Upper lobe of left lung (tissue), 6 donors: ENCODE measurements at regions not wholly inside any gene's neighbourhood (a gene's known extent, or its start where the extent isn't known, plus 50 kb on each side); places are given as distances from the start of the nearest gene placed in this dataset.

ENCODE experiments used
- ATAC-seq, 2 donors: fragments of 200-7000 bp; cut with Tn5 transposase; one replicate each; pipeline ENCODE4 v1.9.1; 2022; ENCODE audit warnings: mild to moderate bottlenecking in 2 of 2, moderate library complexity in 2 of 2; ENCODE audit not compliant: low FRiP score in 2 of 2
- DNase-seq, 2 donors: peaks; one replicate each; pipeline ENCODE4 v3.0.0-alpha.2; 2019 to 2020
- H3K27ac ChIP-seq, 4 donors: fragments of 200-600 bp; sonication (generic); one replicate each; pipeline ENCODE4 v1.5.1; 2016 to 2019
- H3K27me3 ChIP-seq, 4 donors: fragments of 200-600 bp; sonication (generic); one replicate each; pipeline ENCODE4 v1.5.1; 2017 to 2019
- H3K36me3 ChIP-seq, 4 donors: fragments of 200-600 bp; sonication (generic); one replicate each; pipeline ENCODE4 v1.5.1; 2016 to 2019
- H3K4me1 ChIP-seq, 4 donors: fragments of 200-600 bp; sonication (generic); one replicate each; pipeline ENCODE4 v1.5.1; 2018 to 2019
- H3K4me3 ChIP-seq, 4 donors: fragments of 200-600 bp; sonication (generic); one replicate each; pipeline ENCODE4 v1.5.1; 2017 to 2019; ENCODE audit warnings: mild to moderate bottlenecking in 2 of 4, moderate library complexity in 1 of 4
- H3K9me3 ChIP-seq, 4 donors: fragments of 200-600 bp; sonication (generic); one replicate each; pipeline ENCODE4 v1.5.1; 2018 to 2019
- CTCF ChIP-seq, 6 experiments: fragments of 450-650 bp in 4 of 6; fragments of 200-600 bp in 2 of 6; sonication (generic) in 2 of 6; IDR thresholded peaks; one replicate each; pipeline ENCODE4 v1.5.1; 2016 to 2019; ENCODE audit warnings: antibody characterized with exemption in 6 of 6
- EP300 ChIP-seq, 4 donors: sonication (generic); formaldehyde crosslinking; IDR thresholded peaks; one replicate each; pipeline ENCODE4 v1.5.1; 2017; ENCODE audit warnings: antibody characterized with exemption in 4 of 4, control low read depth in 2 of 4
- POLR2A ChIP-seq, 4 donors: fragments of 450-650 bp; IDR thresholded peaks; one replicate each; pipeline ENCODE4 v1.5.1; 2016 to 2017; ENCODE audit warnings: antibody characterized with exemption in 4 of 4, mild to moderate bottlenecking in 2 of 4
- POLR2AphosphoS5 ChIP-seq, 2 donors: sonication (generic); formaldehyde crosslinking; IDR thresholded peaks; one replicate each; pipeline ENCODE4 v1.5.1; 2017; ENCODE audit warnings: antibody characterized with exemption in 2 of 2
- WGBS, 2 donors: methylation state at CpG; one replicate each; pipeline ENCODE4 v1.1.5; 2017 to 2018; 5-methylcytosine and 5-hydroxymethylcytosine counted together
- donor health status: DM: no; HTN: no; CAD: no; lungs with moderate emphysema.
- donor health status: DM: no; HTN: yes; CAD: no; lungs with severe emphysema.

GRCh38 chr7:81080553-81080952, 161.7 kb upstream of the SEMA3C start:
- Histone ChIP-seq H3K27ac (no peak overlapping the region), H3K4me1 (no peaks in the 10 kb centered on the region), H3K27me3 (no peaks in the 10 kb centered on the region), H3K9me3 (peaks cover 0 to 2% (median 0%) of the 10 kb centered on the region in 4 donors), H3K4me3 (no peak overlapping the region), H3K36me3 (no peaks in the 10 kb centered on the region)
- no peak for ATAC-seq
- 71 to 83% methylated on average over 1 of the region's 1 CpG for WGBS, 2 donors
- no peak for DNase-seq
- TF ChIP-seq POLR2AphosphoS5 (IDR thresholded peaks at IDR 0.05) (no peak), CTCF (IDR thresholded peaks at IDR 0.05) (no peak), POLR2A (IDR thresholded peaks at IDR 0.05) (no peak), EP300 (IDR thresholded peaks at IDR 0.05) (no peak)

GRCh38 chr7:81079746-81080145, 160.9 kb upstream of the SEMA3C start:
- 83 to 91% methylated on average over 1 of the region's 1 CpG for WGBS, 2 donors
- DNase-seq (no peak), ATAC-seq (peak in 1 of 2 donors; percentile 16)
- Histone ChIP-seq H3K4me1 (no peaks in the 10 kb centered on the region), H3K9me3 (peaks cover 0 to 2% (median 0%) of the 10 kb centered on the region in 4 donors), H3K36me3 (no peaks in the 10 kb centered on the region), H3K4me3 (no peak overlapping the region), H3K27ac (no peak overlapping the region), H3K27me3 (no peaks in the 10 kb centered on the region)
- TF ChIP-seq CTCF (IDR thresholded peaks at IDR 0.05) = no peak
- TF ChIP-seq EP300 (IDR thresholded peaks at IDR 0.05) = no peak
- no peak for TF ChIP-seq POLR2A (IDR thresholded peaks at IDR 0.05)
- no peak for TF ChIP-seq POLR2AphosphoS5 (IDR thresholded peaks at IDR 0.05)

- Histone ChIP-seq H3K9me3 (peaks cover 0 to 2% (median 0%) of the 10 kb centered on the region in 4 donors), H3K4me3 (no peak overlapping the region), H3K27me3 (no peaks in the 10 kb centered on the region), H3K27ac (no peak overlapping the region), H3K4me1 (no peaks in the 10 kb centered on the region), H3K36me3 (no peaks in the 10 kb centered on the region)
- DNase-seq (no peak), ATAC-seq (no peak)
- 81 to 96% methylated on average over 2 of the region's 2 CpGs for WGBS, 2 donors
- TF ChIP-seq POLR2AphosphoS5 (IDR thresholded peaks at IDR 0.05) (no peak), CTCF (IDR thresholded peaks at IDR 0.05) (no peak), POLR2A (IDR thresholded peaks at IDR 0.05) (no peak), EP300 (IDR thresholded peaks at IDR 0.05) (no peak)
Measured at GRCh38 chr7:81075150-81075549, 156.3 kb upstream of the SEMA3C start.

- Histone ChIP-seq H3K27me3 (no peaks in the 10 kb centered on the region), H3K4me1 (no peaks in the 10 kb centered on the region), H3K36me3 (no peaks in the 10 kb centered on the region), H3K27ac (no peak overlapping the region), H3K4me3 (no peak overlapping the region), H3K9me3 (peaks cover 0 to 2% (median 0%) of the 10 kb centered on the region in 4 donors)
- DNase-seq = no peak
- TF ChIP-seq POLR2A (IDR thresholded peaks at IDR 0.05) (no peak), EP300 (IDR thresholded peaks at IDR 0.05) (no peak), CTCF (IDR thresholded peaks at IDR 0.05) (no peak), POLR2AphosphoS5 (IDR thresholded peaks at IDR 0.05) (no peak)
- 79 to 87% methylated on average over 3 of the region's 3 CpGs for WGBS, 2 donors
- no peak for ATAC-seq
Measured at GRCh38 chr7:81074406-81074805, 155.6 kb upstream of the SEMA3C start.

- DNase-seq (no peak), ATAC-seq (no peak)
- H3K4me1 ChIP-seq = no peaks in the 10 kb centered on the region
- 71 to 86% methylated on average over 1 of the region's 1 CpG for WGBS, 2 donors
- H3K27ac ChIP-seq = no peak overlapping the region
- TF ChIP-seq CTCF (IDR thresholded peaks at IDR 0.05) = no peak
- no peak for TF ChIP-seq POLR2A (IDR thresholded peaks at IDR 0.05)
- no peak for TF ChIP-seq POLR2AphosphoS5 (IDR thresholded peaks at IDR 0.05)
- TF ChIP-seq EP300 (IDR thresholded peaks at IDR 0.05) = no peak
- H3K4me3 ChIP-seq = no peak overlapping the region
- peaks cover 0 to 2% (median 0%) of the 10 kb centered on the region in 4 donors for H3K9me3 ChIP-seq
- H3K27me3 ChIP-seq = no peaks in the 10 kb centered on the region
- no peaks in the 10 kb centered on the region for H3K36me3 ChIP-seq
Measured at GRCh38 chr7:81073931-81074251, 155.0 kb upstream of the SEMA3C start.
